GM12878 (cell line): ENCODE measurements at regions not wholly inside any gene's neighbourhood (a gene's known extent, or its start where the extent isn't known, plus 50 kb on each side); places are given as distances from the start of the nearest gene placed in this dataset.

Experiments
- ATAC-seq: fragments of 200-7000 bp; cut with Tn5 transposase; 3 replicates; pipeline ENCODE4 v1.9.1; 2020; ENCODE audit warnings: mild to moderate bottlenecking, moderate library complexity
- BruUV-seq: library from RNA; stranded (reverse); fragments of 400-500 nt; replicated peaks from 2 replicates; lab custom pipeline; 2021; lab: Mats Ljungman, UMichigan
- CTCF ChIA-PET: fragments of 300-600 bp; sonication (Branson Sonifier 250); formaldehyde crosslinking; extraction: SDS; loops from one replicate; lab custom pipeline; 2021; ENCODE audit warnings: inconsistent platforms; lab: Yijun Ruan, JAX
- POLR2A ChIA-PET: fragments of 350-600 bp; formaldehyde crosslinking; extraction: SDS; loops from one replicate; lab custom pipeline; 2021; ENCODE audit warnings: inconsistent platforms; lab: Charles Lee
- RAD21 ChIA-PET: fragments of 300-600 bp; sonication (Branson Sonifier 250); formaldehyde crosslinking; loops from one replicate; lab custom pipeline; 2023; ENCODE audit warnings: antibody characterized with exemption; ENCODE audit not compliant: unreplicated experiment; lab: Charles Lee
- SMC1A ChIA-PET: fragments of 300-600 bp; sonication (Branson Sonifier 250); formaldehyde crosslinking; loops from one replicate; lab custom pipeline; 2023; ENCODE audit not compliant: unreplicated experiment, uncharacterized antibody; lab: Charles Lee
- DNase-seq: peaks from one replicate; pipeline ENCODE4 v3.0.0-alpha.2; 2011; ENCODE audit warnings: low read depth, low spot score
- FAIRE-seq: peaks from 3 replicates; lab custom pipeline; 2011; peaks lifted over from hg19 to GRCh38; lab: Jason Lieb, UNC
- H2AFZ ChIP-seq: 2 replicates; pipeline ENCODE4 v1.6.0; 2011; ENCODE audit warnings: low read depth, low read length, control low read depth; ENCODE audit not compliant: control insufficient read depth
- H3K27ac ChIP-seq: 2 replicates; pipeline ENCODE4 v1.5.1; 2011; ENCODE audit warnings: control low read depth; ENCODE audit not compliant: control insufficient read depth, insufficient read depth
- H3K27me3 ChIP-seq, 2 experiments: replicated peaks in 1 of 2; 2 replicates each; pipeline versions ENCODE4 v1.6.0 to v1.6.1; 2011; ENCODE audit warnings: low read length in 1 of 2; ENCODE audit not compliant: control insufficient read depth in 2 of 2, insufficient read depth in 2 of 2
- H3K36me3 ChIP-seq, 2 experiments: 2 replicates each; pipeline ENCODE4 v1.5.1; 2011; ENCODE audit warnings: low read length in 1 of 2; ENCODE audit not compliant: control insufficient read depth in 2 of 2, insufficient read depth in 2 of 2
- H3K4me1 ChIP-seq: 2 replicates; pipeline ENCODE4 v1.6.1; 2011; ENCODE audit warnings: mild to moderate bottlenecking, low read length, moderate library complexity, mixed read lengths; ENCODE audit not compliant: control insufficient read depth, insufficient read depth
- H3K4me2 ChIP-seq: 2 replicates; pipeline ENCODE4 v1.6.0; 2011; ENCODE audit warnings: control low read depth; ENCODE audit not compliant: control insufficient read depth, insufficient read depth
- H3K4me3 ChIP-seq: fragments of 200-600 bp; sonication (generic); 2 replicates; pipeline ENCODE4 v1.5.1; 2016
- H3K79me2 ChIP-seq: 2 replicates; pipeline ENCODE4 v1.6.0; 2011; ENCODE audit warnings: low read length; ENCODE audit not compliant: control insufficient read depth, insufficient read depth
- H3K9ac ChIP-seq: 2 replicates; pipeline ENCODE4 v1.8.0; 2011; ENCODE audit warnings: low read length, control low read depth, mixed read lengths; ENCODE audit not compliant: control insufficient read depth, insufficient read depth
- H3K9me3 ChIP-seq: replicated peaks from 3 replicates; pipeline ENCODE4 v1.5.1; 2011; ENCODE audit warnings: mild to moderate bottlenecking, low read length; ENCODE audit not compliant: control insufficient read depth, insufficient read depth
- H4K20me1 ChIP-seq: 2 replicates; pipeline ENCODE4 v1.6.0; 2011; ENCODE audit not compliant: control insufficient read depth, insufficient read depth
- ATF2 ChIP-seq: IDR thresholded peaks from 2 replicates; pipeline ENCODE4 v1.6.1; 2012; ENCODE audit warnings: low read length, inconsistent platforms
- ATF3 ChIP-seq: IDR thresholded peaks from 2 replicates; pipeline ENCODE4 v1.6.1; 2011; ENCODE audit warnings: low read depth, mild to moderate bottlenecking, low read length, moderate library complexity, borderline replicate concordance; ENCODE audit errors: extremely low read depth
- BCLAF1 ChIP-seq: fragments of 450-650 bp; IDR thresholded peaks from 2 replicates; pipeline ENCODE4 v1.6.1; 2017; ENCODE audit warnings: antibody characterized with exemption, mild to moderate bottlenecking, moderate library complexity
- DPF2 ChIP-seq: fragments of 450-650 bp; IDR thresholded peaks from 2 replicates; pipeline ENCODE4 v1.6.1; 2017; ENCODE audit warnings: mild to moderate bottlenecking
- EP300 ChIP-seq, 2 experiments: fragments of 150-350 bp in 1 of 2; IDR thresholded peaks; 2 replicates each; pipeline ENCODE4 v1.6.1; 2011 to 2012; ENCODE audit warnings: low read depth in 2 of 2, low read length in 2 of 2, borderline replicate concordance in 1 of 2, improper control_type of control experiment in 1 of 2, inconsistent platforms in 1 of 2; ENCODE audit not compliant: control insufficient read depth in 1 of 2
- EZH2 ChIP-seq: IDR thresholded peaks from 2 replicates; pipeline ENCODE4 v1.6.1; 2012; ENCODE audit warnings: low read depth, mild to moderate bottlenecking, control low read depth, inconsistent platforms, low read length, borderline replicate concordance; ENCODE audit not compliant: control insufficient read depth
- FOXM1 ChIP-seq: IDR thresholded peaks from 2 replicates; pipeline ENCODE4 v1.6.1; 2012; ENCODE audit warnings: low read depth, mild to moderate bottlenecking, inconsistent platforms, low read length, moderate library complexity
- GABPA ChIP-seq: IDR thresholded peaks from 2 replicates; pipeline ENCODE4 v1.6.1; 2014; ENCODE audit warnings: antibody characterized with exemption, low read depth, mild to moderate bottlenecking, inconsistent platforms
- JUND ChIP-seq: IDR thresholded peaks from 2 replicates; pipeline ENCODE4 v1.6.1; 2012; ENCODE audit warnings: low read depth, mild to moderate bottlenecking, low read length, improper control_type of control experiment, moderate library complexity
- KLF5 ChIP-seq: fragments of 450-650 bp; IDR thresholded peaks from 2 replicates; pipeline ENCODE4 v1.6.1; 2014; ENCODE audit warnings: mild to moderate bottlenecking; ENCODE audit not compliant: partially characterized antibody
- MLLT1 ChIP-seq: fragments of 450-650 bp; IDR thresholded peaks from 2 replicates; pipeline ENCODE4 v1.6.1; 2016; ENCODE audit warnings: mild to moderate bottlenecking
- PKNOX1 ChIP-seq: fragments of 450-650 bp; IDR thresholded peaks from 2 replicates; pipeline ENCODE4 v1.6.1; 2016; ENCODE audit warnings: mild to moderate bottlenecking
- RFX5 ChIP-seq: IDR thresholded peaks from 2 replicates; pipeline ENCODE4 v1.6.1; 2011; ENCODE audit warnings: low read depth, low read length, improper control_type of control experiment
- SKIL ChIP-seq: fragments of 450-650 bp; IDR thresholded peaks from 2 replicates; pipeline ENCODE4 v1.6.1; 2017; ENCODE audit warnings: mild to moderate bottlenecking, low read depth, inconsistent platforms; ENCODE audit not compliant: poor library complexity, severe bottlenecking
- WGBS: methylation state at CpG from one replicate; pipeline ENCODE4 v1.1.6; 2016; ENCODE audit warnings: low lambda C conversion rate; ENCODE audit not compliant: insufficient replicate concordance, insufficient coverage; ENCODE audit errors: missing lambda C conversion rate; 5-methylcytosine and 5-hydroxymethylcytosine counted together
- in situ Hi-C: fragments of 300-500 bp; cut with MboI; formaldehyde crosslinking; loops from 9 replicates; pipeline ENCODE4 v1.14.3; 2018; ENCODE audit warnings: mixed read lengths
- intact Hi-C: fragments of 100-400 bp; cut with micrococcal nuclease; formaldehyde crosslinking; loops from one replicate; pipeline ENCODE4 v1.14.2; 2022; ENCODE audit not compliant: unreplicated experiment

GRCh38 chr3:144523396-144523795 lies 551.8 kb downstream of the DIPK2A start:
- POLR2A ChIA-PET, result no interaction called here
- no TSS peak for BruUV-seq
- CTCF ChIA-PET, result no interaction called here
- Histone ChIP-seq H4K20me1 (no peaks in the 10 kb centered on the region), H3K4me1 (no peaks in the 10 kb centered on the region), H3K36me3 (no peaks in the 10 kb centered on the region), H2AFZ (no peak overlapping the region), H3K27me3 (no peaks in the 10 kb centered on the region), H3K4me2 (no peak overlapping the region), H3K79me2 (no peaks in the 10 kb centered on the region), H3K4me3 (no peak overlapping the region), H3K9me3 (no peaks in the 10 kb centered on the region), H3K9ac (no peak overlapping the region), H3K27ac (no peak overlapping the region)
- no peak for FAIRE-seq
- RAD21 ChIA-PET, result interaction anchor here (0.5 kb wide), 1 partner anchor 141 kb away, joined by 3 read pairs; no protein-coding TSS in a partner anchor
- no peak for DNase-seq
- no peak for ATAC-seq
- in situ Hi-C loops, result no loop called here
- 38% methylated on average over 2 of the region's 2 CpGs for WGBS
- intact Hi-C loops, result no loop called here
- SMC1A ChIA-PET, result no interaction called here
- TF ChIP-seq SKIL (no peak), GABPA (no peak), PKNOX1 (no peak), EP300 (IDR thresholded peaks at IDR 0.05; ENCODE audit: borderline replicate concordance in 1 of 2, control insufficient read depth in 1 of 2, low read depth in 2 of 2, low read length in 2 of 2) (no peak), EZH2 (no peak), ATF3 (no peak), ATF2 (no peak), FOXM1 (no peak), DPF2 (no peak), BCLAF1 (no peak), RFX5 (no peak), MLLT1 (no peak), KLF5 (no peak), JUND (no peak)
